PFSK-1 (cell line): ENCODE measurements at regions not wholly inside any gene's neighbourhood (a gene's known extent, or its start where the extent isn't known, plus 50 kb on each side); places are given as distances from the start of the nearest gene placed in this dataset.

Source experiments
- POLR2AphosphoS5 ChIP-seq: IDR thresholded peaks from 2 replicates; pipeline ENCODE4 v1.6.1; 2012; ENCODE audit warnings: low read depth, mild to moderate bottlenecking, control low read depth, low read length, moderate library complexity
- TAF1 ChIP-seq: IDR thresholded peaks from 2 replicates; pipeline ENCODE4 v1.6.1; 2012; ENCODE audit warnings: low read length, control low read depth, borderline replicate concordance; ENCODE audit not compliant: insufficient read depth

GRCh38 chr10:4101918-4102654, 317.1 kb upstream of the KLF6 start:
- TF ChIP-seq TAF1 (no peak), POLR2AphosphoS5 (no peak)
